BLaER1 treated with 17β-estradiol and CSF1 and Interleukin-3, amounts not matched to agents 10 nM and 100 nM (cell line): ENCODE measurements at regions not wholly inside any gene's neighbourhood (a gene's known extent, or its start where the extent isn't known, plus 50 kb on each side); places are given as distances from the start of the nearest gene placed in this dataset.

ENCODE experiments used
- H3K27ac ChIP-seq, 11 experiments: shearing (Covaris generic); formaldehyde crosslinking; 2 replicates each; pipeline ENCODE4 v1.8.1; 2022
- H3K27me3 ChIP-seq, 11 experiments: shearing (Covaris generic); formaldehyde crosslinking; 2 replicates each; pipeline ENCODE4 v1.8.1; 2022
- H3K36me3 ChIP-seq, 11 experiments: shearing (Covaris generic); formaldehyde crosslinking; 2 replicates each; pipeline ENCODE4 v1.8.1; 2022
- H3K4me1 ChIP-seq, 10 experiments: shearing (Covaris generic); formaldehyde crosslinking; 2 replicates each; pipeline ENCODE4 v1.8.1; 2022
- H3K4me2 ChIP-seq, 11 experiments: shearing (Covaris generic); formaldehyde crosslinking; 2 replicates each; pipeline ENCODE4 v1.8.1; 2022
- H3K4me3 ChIP-seq, 10 experiments: shearing (Covaris generic); formaldehyde crosslinking; 2 replicates each; pipeline ENCODE4 v1.8.1; 2022
- H3K9ac ChIP-seq, 11 experiments: shearing (Covaris generic); formaldehyde crosslinking; 2 replicates each; pipeline ENCODE4 v1.8.1; 2022
- H3K9me3 ChIP-seq, 11 experiments: shearing (Covaris generic); formaldehyde crosslinking; replicated peaks in 1 of 11; 2 replicates each; pipeline ENCODE4 v1.8.1; 2022
- H4K20me1 ChIP-seq, 11 experiments: shearing (Covaris generic); formaldehyde crosslinking; 2 replicates each; pipeline ENCODE4 v1.8.1; 2022
- Cebpa-rat ChIP-seq, 11 experiments: shearing (Covaris generic); IDR thresholded peaks; 2 replicates each; pipeline ENCODE4 v1.8.1; 2022

DNA sequence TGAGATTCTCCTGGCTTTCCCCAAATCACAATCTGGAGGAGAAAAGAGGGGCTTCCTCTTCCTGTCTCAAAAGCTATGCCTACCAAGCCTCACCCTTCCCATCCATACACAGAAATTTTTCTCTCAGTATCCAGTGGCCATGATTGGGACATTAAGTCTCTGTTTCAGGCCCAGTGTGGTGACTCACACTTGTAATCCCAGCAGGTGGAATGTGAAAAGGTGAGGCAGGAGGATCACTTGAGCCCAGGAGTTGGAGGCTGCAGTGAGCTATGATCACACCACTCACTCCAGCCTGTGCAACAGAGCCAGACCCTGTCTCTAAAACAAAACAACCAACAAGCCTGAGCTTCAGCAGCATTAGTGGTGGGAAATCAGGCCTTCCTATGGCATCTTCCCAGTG is 210.0 kb downstream of the OGFRL1 start:
- peaks cover 21 to 64% (median 39%) of the 10 kb centered on the region in 10 experiments for H3K4me1 ChIP-seq
- H3K9me3 ChIP-seq = peaks cover 0 to 41% (median 14%) of the 10 kb centered on the region in 11 experiments; a peak in 13 of 22 replicates
- no peaks in the 10 kb centered on the region for H4K20me1 ChIP-seq
- H3K36me3 ChIP-seq = peaks cover 0 to 4% (median 0%) of the 10 kb centered on the region in 11 experiments; a peak in 1 of 22 replicates
- no peak overlapping the region; a peak in 1 of 20 replicates for H3K4me3 ChIP-seq
- H3K9ac ChIP-seq = no peak overlapping the region
- no peak for TF ChIP-seq Cebpa-rat (IDR thresholded peaks at IDR 0.05)
- H3K4me2 ChIP-seq = peak overlapping the region in 2 of 11 experiments; percentile 13 to 19; a peak in 2 of 22 replicates
- H3K27me3 ChIP-seq = no peaks in the 10 kb centered on the region
- peak overlapping the region in 2 of 11 experiments; percentile 3 to 5; a peak in 2 of 22 replicates for H3K27ac ChIP-seq

DNA sequence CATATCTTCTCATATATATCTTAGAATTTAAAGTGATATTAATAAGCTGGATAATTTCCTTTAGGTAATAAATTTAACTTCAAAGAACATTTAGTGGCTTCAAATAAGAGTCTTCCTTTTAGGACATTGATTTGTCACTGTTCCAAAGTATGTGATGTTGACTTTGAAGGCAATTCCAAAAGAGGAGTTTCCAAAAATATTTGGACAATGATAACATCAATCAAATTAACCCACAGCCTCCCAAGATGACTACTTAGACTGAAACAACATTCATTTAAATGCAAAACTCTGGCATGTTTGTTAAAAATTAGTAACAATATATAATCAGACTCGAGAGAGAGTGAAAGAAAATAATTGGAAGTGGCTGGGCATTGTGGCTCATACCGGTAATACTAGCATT is 211.1 kb downstream of the OGFRL1 start:
- Histone ChIP-seq H3K9ac (no peak overlapping the region), H3K4me3 (no peak overlapping the region), H3K4me2 (peak overlapping the region in 4 of 11 experiments; percentile 4 to 38 (median 16); a peak in 4 of 22 replicates), H3K27ac (no peak overlapping the region), H3K27me3 (no peaks in the 10 kb centered on the region), H3K9me3 (peaks cover 0 to 46% (median 19%) of the 10 kb centered on the region in 11 experiments; a peak in 13 of 22 replicates), H3K36me3 (peaks cover 0 to 4% (median 0%) of the 10 kb centered on the region in 11 experiments; a peak in 1 of 22 replicates), H4K20me1 (no peaks in the 10 kb centered on the region), H3K4me1 (peaks cover 15 to 54% (median 30%) of the 10 kb centered on the region in 10 experiments)
- TF ChIP-seq Cebpa-rat (IDR thresholded peaks at IDR 0.05) = no peak

DNA sequence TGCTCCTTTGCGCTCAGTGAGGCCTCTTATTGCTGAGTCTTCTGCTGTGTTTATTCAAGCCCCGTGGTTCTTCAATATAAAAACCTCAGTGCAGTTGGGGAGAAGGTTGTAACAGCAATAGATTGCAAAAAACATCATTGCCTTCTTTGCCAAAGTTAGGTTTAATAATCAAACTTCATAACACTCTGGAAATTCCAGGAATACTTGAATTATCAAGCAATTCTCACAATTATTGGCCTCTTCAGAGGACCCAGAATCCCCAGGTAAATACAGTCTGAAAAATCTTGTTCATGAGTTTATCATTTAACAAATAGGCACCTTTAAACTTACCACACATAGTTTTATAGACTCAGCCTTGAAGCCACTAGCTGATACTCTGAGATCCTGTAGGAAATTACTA is 213.6 kb downstream of the OGFRL1 start:
- Histone ChIP-seq H3K36me3 (peaks cover 0 to 4% (median 0%) of the 10 kb centered on the region in 11 experiments; a peak in 1 of 22 replicates), H3K4me2 (no peak overlapping the region), H3K4me1 (peaks cover 0 to 30% (median 9%) of the 10 kb centered on the region in 10 experiments; a peak in 12 of 20 replicates), H3K9me3 (peaks cover 0 to 55% (median 29%) of the 10 kb centered on the region in 11 experiments; a peak in 13 of 22 replicates), H3K27me3 (no peaks in the 10 kb centered on the region), H3K9ac (no peak overlapping the region), H4K20me1 (no peaks in the 10 kb centered on the region), H3K4me3 (no peak overlapping the region), H3K27ac (no peak overlapping the region)
- TF ChIP-seq Cebpa-rat (IDR thresholded peaks at IDR 0.05) = no peak

DNA sequence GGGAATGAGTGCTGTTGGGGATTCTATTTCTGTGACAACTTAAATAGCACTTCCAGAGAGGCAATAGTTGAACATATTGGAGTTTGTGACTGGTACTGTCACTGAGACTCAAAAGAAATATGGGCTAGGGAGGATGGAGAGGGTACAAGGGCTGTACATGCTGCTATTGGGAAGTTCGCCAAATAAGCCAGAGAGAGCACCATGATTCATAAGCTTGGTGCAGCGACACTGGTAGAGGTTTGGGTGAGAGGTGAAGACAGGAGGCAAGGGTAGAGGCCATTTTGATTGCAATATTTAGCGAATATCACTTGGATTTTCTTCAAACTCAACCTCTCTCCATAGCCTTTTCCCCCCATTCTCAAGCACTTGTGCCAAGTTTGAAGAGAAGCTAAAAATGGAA is 214.3 kb downstream of the OGFRL1 start:
- H3K4me1 ChIP-seq = peaks cover 0 to 22% (median 2%) of the 10 kb centered on the region in 10 experiments; a peak in 7 of 20 replicates
- H3K9me3 ChIP-seq = peaks cover 0 to 58% (median 28%) of the 10 kb centered on the region in 11 experiments; a peak in 13 of 22 replicates
- no peak overlapping the region for H3K27ac ChIP-seq
- H3K4me3 ChIP-seq = no peak overlapping the region
- H3K9ac ChIP-seq = no peak overlapping the region
- TF ChIP-seq Cebpa-rat (IDR thresholded peaks at IDR 0.05) = no peak
- H4K20me1 ChIP-seq = no peaks in the 10 kb centered on the region
- H3K4me2 ChIP-seq = no peak overlapping the region
- H3K36me3 ChIP-seq = peaks cover 0 to 4% (median 0%) of the 10 kb centered on the region in 11 experiments; a peak in 1 of 22 replicates
- no peaks in the 10 kb centered on the region for H3K27me3 ChIP-seq

DNA sequence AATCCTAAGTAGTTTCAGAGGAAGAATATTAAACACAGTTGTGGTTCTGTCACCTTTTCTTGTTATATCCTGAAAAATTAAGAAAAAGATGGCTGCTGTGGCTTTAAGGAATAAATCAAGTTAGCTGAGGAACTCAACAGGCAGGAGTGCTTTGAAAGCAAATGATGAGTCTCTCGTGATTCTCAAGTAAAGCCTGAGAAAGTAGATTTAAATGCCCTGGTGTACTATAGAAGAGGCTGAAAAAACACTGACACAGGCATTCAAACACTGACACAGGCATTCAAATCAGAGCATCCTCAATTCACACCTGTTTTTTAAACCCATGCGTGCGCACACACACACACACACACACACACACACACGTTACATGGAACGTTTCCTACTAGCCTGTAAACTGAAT is 218.6 kb downstream of the OGFRL1 start:
- Histone ChIP-seq H3K4me2 (peak overlapping the region in 1 of 11 experiments; percentile 11; a peak in 1 of 22 replicates), H3K9me3 (peaks cover 0 to 41% (median 19%) of the 10 kb centered on the region in 11 experiments; a peak in 11 of 22 replicates), H3K27me3 (no peaks in the 10 kb centered on the region), H3K27ac (no peak overlapping the region), H4K20me1 (no peaks in the 10 kb centered on the region), H3K36me3 (no peaks in the 10 kb centered on the region), H3K9ac (no peak overlapping the region), H3K4me1 (peaks cover 8 to 25% (median 19%) of the 10 kb centered on the region in 10 experiments; a peak in 18 of 20 replicates), H3K4me3 (no peak overlapping the region)
- no peak for TF ChIP-seq Cebpa-rat (IDR thresholded peaks at IDR 0.05)

DNA sequence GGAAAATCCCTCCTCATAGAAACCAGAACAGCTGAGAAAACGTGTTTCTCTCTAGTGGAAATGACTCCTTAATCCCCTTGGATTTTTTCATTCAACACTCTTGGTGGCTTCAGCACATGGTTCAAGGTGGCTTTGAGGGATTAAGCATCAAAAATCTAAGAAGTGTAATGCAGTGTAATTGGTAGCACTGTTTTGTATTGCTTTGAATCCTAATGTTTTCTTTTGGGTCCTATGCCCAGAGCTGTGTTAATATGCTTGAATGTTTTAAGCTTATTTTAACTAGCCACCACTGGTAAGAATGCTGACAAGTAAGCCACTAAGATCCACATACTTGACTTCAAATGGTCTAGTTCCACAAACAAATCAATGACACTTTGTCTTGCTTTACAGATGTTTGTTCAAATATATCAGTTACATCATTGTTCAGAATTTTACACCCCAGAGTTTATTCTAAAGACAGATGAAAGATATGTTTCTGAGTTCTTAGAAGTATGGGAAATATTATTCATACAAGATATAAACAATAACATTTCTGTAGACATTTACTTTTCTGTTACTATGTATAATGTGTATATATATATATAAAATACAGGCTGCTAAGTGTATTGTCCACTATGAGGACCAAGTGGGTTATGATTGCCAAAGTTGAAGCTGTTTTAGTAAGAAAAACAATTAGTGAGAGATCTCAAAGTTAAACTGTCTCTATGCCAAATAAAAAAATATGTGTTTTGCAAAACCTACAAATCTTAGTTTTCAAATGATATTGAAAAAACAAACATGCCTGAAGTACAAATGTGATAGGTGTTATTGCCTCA is 220.8 kb downstream of the OGFRL1 start:
- peaks cover 8 to 25% (median 19%) of the 10 kb centered on the region in 10 experiments; a peak in 18 of 20 replicates for H3K4me1 ChIP-seq
- no peak overlapping the region; a peak in 1 of 22 replicates for H3K9ac ChIP-seq
- H3K36me3 ChIP-seq = no peaks in the 10 kb centered on the region
- TF ChIP-seq Cebpa-rat (IDR thresholded peaks at IDR 0.05) = no peak
- peak overlapping the region; percentile 16 to 54 (median 33); a peak in 16 of 22 replicates for H3K4me2 ChIP-seq
- no peaks in the 10 kb centered on the region for H3K27me3 ChIP-seq
- no peaks in the 10 kb centered on the region for H4K20me1 ChIP-seq
- H3K4me3 ChIP-seq = no peak overlapping the region
- peaks cover 0 to 26% (median 12%) of the 10 kb centered on the region in 11 experiments; a peak in 8 of 22 replicates for H3K9me3 ChIP-seq
- H3K27ac ChIP-seq = peak overlapping the region in 5 of 11 experiments; percentile 5 to 20 (median 7); a peak in 4 of 22 replicates

DNA sequence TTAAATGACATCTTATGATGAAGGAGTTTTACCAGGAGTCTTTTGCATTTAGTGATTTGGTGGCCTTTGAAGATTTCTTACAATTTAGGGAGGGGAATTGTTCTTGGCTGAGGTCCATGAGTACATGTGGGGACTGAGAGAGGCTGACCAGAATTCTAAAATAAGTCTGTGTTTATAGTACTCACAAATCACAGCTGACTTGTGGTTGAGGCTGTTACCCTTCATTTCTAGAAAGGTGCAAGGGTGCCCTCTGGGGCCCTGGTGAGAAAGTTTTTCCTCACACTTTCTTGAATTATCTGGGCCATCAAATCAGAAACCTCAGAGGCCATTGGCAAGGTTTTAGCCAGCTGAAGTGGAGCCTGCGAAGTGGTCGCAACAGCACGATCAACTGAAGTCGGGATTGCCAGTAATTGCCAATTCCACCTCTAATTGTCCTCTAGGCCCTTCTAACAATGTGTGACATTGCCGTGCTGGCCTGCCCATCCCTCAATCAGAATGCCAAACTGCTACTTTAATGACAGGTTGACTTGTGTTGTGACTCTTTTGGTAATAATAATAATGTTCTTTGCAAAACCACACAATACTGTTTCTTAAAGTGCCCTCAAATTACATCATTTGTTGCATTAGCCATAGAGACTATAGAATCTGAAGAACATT is 221.6 kb downstream of the OGFRL1 start:
- H3K27ac ChIP-seq = peak overlapping the region in 4 of 11 experiments; percentile 5 to 20 (median 13); a peak in 1 of 22 replicates
- peaks cover 0 to 19% (median 5%) of the 10 kb centered on the region in 11 experiments; a peak in 8 of 22 replicates for H3K9me3 ChIP-seq
- TF ChIP-seq Cebpa-rat (IDR thresholded peaks at IDR 0.05) = no peak
- peak overlapping the region in 9 of 11 experiments; percentile 3 to 54 (median 36); a peak in 13 of 22 replicates for H3K4me2 ChIP-seq
- H3K36me3 ChIP-seq = no peaks in the 10 kb centered on the region
- peaks cover 8 to 25% (median 19%) of the 10 kb centered on the region in 10 experiments; a peak in 18 of 20 replicates for H3K4me1 ChIP-seq
- H3K4me3 ChIP-seq = no peak overlapping the region
- no peaks in the 10 kb centered on the region for H4K20me1 ChIP-seq
- H3K9ac ChIP-seq = no peak overlapping the region; a peak in 1 of 22 replicates
- H3K27me3 ChIP-seq = no peaks in the 10 kb centered on the region

DNA sequence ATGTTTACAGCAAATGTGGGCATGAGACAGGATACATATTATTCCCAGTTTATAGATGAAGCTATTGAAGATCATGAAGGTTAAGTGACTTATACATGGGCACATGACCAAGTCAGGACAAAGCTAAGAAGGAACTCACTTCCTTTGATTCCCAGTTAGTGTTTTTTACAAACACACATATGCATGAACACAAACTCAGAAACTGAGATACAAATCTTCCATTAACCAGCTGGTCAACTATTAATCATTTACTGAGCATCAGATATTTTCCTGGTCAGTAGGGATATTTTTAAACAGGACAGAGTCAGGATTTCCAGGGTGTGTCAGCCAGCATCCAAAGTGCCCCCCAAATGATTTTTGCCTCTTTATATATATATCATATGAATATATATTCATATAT is 222.2 kb downstream of the OGFRL1 start:
- no peaks in the 10 kb centered on the region for H3K27me3 ChIP-seq
- peak overlapping the region in 1 of 11 experiments; percentile 54; a peak in 2 of 22 replicates for H3K4me2 ChIP-seq
- H3K9me3 ChIP-seq = peaks cover 0 to 12% (median 0%) of the 10 kb centered on the region in 11 experiments; a peak in 4 of 22 replicates
- H3K4me3 ChIP-seq = no peak overlapping the region
- peaks cover 8 to 25% (median 19%) of the 10 kb centered on the region in 10 experiments; a peak in 18 of 20 replicates for H3K4me1 ChIP-seq
- H3K9ac ChIP-seq = no peak overlapping the region
- TF ChIP-seq Cebpa-rat (IDR thresholded peaks at IDR 0.05) = no peak
- no peaks in the 10 kb centered on the region for H4K20me1 ChIP-seq
- H3K27ac ChIP-seq = no peak overlapping the region
- no peaks in the 10 kb centered on the region for H3K36me3 ChIP-seq
